IMR-90 (cell line): ENCODE measurements at regions not wholly inside any gene's neighbourhood (a gene's known extent, or its start where the extent isn't known, plus 50 kb on each side); places are given as distances from the start of the nearest gene placed in this dataset.

Experiments used
- ATAC-seq: fragments of 200-7000 bp; cut with Tn5 transposase; 2 replicates; pipeline ENCODE4 v1.9.1; 2020; ENCODE audit warnings: low read depth, mild to moderate bottlenecking, moderate library complexity
- BruUV-seq: library from RNA; stranded (reverse); fragments of 400-500 nt; replicated peaks from 2 replicates; lab custom pipeline; 2021; lab: Mats Ljungman, UMichigan
- CTCF ChIA-PET: fragments of 300-600 bp; formaldehyde crosslinking; extraction: SDS; loops from one replicate; lab custom pipeline; 2021; ENCODE audit warnings: antibody characterized with exemption; lab: Yijun Ruan, JAX
- POLR2A ChIA-PET: fragments of 300-600 bp; sonication (Branson Sonifier 250); formaldehyde crosslinking; loops from one replicate; lab custom pipeline; 2022; ENCODE audit warnings: antibody characterized with exemption; ENCODE audit not compliant: unreplicated experiment; lab: Charles Lee
- DNase-seq: peaks from one replicate; pipeline ENCODE4 v3.0.0; 2013
- H2AFZ ChIP-seq: replicated peaks from 2 replicates; pipeline ENCODE3; 2013; ENCODE audit warnings: low read length, mild to moderate bottlenecking; ENCODE audit not compliant: poor library complexity
- H2AK5ac ChIP-seq: 2 replicates; pipeline ENCODE4 v1.6.1; 2013; ENCODE audit warnings: low read depth, low read length, inconsistent platforms
- H2AK9ac ChIP-seq: replicated peaks from 2 replicates; pipeline ENCODE3; 2013; ENCODE audit warnings: mild to moderate bottlenecking, low read depth, low read length, moderate library complexity; ENCODE audit not compliant: poor library complexity
- H2BK120ac ChIP-seq: 2 replicates; pipeline ENCODE4 v1.6.1; 2013; ENCODE audit warnings: low read depth, low read length, inconsistent platforms
- H2BK15ac ChIP-seq: 3 replicates; pipeline ENCODE4 v1.6.1; 2013; ENCODE audit warnings: low read depth, low read length, inconsistent platforms
- H2BK20ac ChIP-seq: 2 replicates; pipeline ENCODE4 v1.6.1; 2013; ENCODE audit warnings: low read depth, mild to moderate bottlenecking, inconsistent platforms, low read length, moderate library complexity
- H2BK5ac ChIP-seq: 2 replicates; pipeline ENCODE4 v1.6.1; 2013; ENCODE audit warnings: mild to moderate bottlenecking, low read depth, low read length, inconsistent platforms; ENCODE audit not compliant: poor library complexity, severe bottlenecking
- H3K14ac ChIP-seq: replicated peaks from 2 replicates; pipeline ENCODE4 v1.6.1; 2013; ENCODE audit warnings: low read depth, low read length, inconsistent platforms
- H3K18ac ChIP-seq: 2 replicates; pipeline ENCODE4 v1.6.1; 2013; ENCODE audit warnings: low read depth, low read length, control low read depth
- H3K23ac ChIP-seq: 2 replicates; pipeline ENCODE4 v1.6.1; 2013; ENCODE audit warnings: low read depth, low read length, inconsistent platforms
- H3K27ac ChIP-seq: 2 replicates; pipeline ENCODE4 v1.5.1; 2013; ENCODE audit warnings: mild to moderate bottlenecking, control low read depth, low read length; ENCODE audit not compliant: insufficient read depth
- H3K27me3 ChIP-seq: 2 replicates; pipeline ENCODE4 v1.6.1; 2013; ENCODE audit warnings: low read length; ENCODE audit not compliant: control insufficient read depth, insufficient read depth
- H3K36me3 ChIP-seq: 2 replicates; pipeline ENCODE4 v1.6.1; 2013; ENCODE audit warnings: low read length, mixed read lengths; ENCODE audit not compliant: control insufficient read depth, insufficient read depth
- H3K4ac ChIP-seq: 2 replicates; pipeline ENCODE4 v1.6.1; 2013; ENCODE audit warnings: low read depth, low read length, inconsistent platforms
- H3K4me1 ChIP-seq: 2 replicates; pipeline ENCODE4 v1.6.1; 2013; ENCODE audit warnings: low read length, mixed read lengths; ENCODE audit not compliant: control insufficient read depth, insufficient read depth
- H3K4me2 ChIP-seq: 2 replicates; pipeline ENCODE4 v1.6.1; 2013; ENCODE audit warnings: low read depth, mild to moderate bottlenecking, control low read depth, low read length, moderate library complexity
- H3K4me3 ChIP-seq: 2 replicates; pipeline ENCODE4 v1.5.1; 2013; ENCODE audit warnings: low read depth, mild to moderate bottlenecking, control low read depth, low read length, moderate library complexity; ENCODE audit not compliant: insufficient read depth
- H3K56ac ChIP-seq: 2 replicates; pipeline ENCODE4 v1.6.1; 2013; ENCODE audit warnings: low read length, inconsistent platforms; ENCODE audit not compliant: insufficient read depth; ENCODE audit errors: extremely low read depth
- H3K79me1 ChIP-seq, 2 experiments: 2 replicates each; pipeline ENCODE4 v1.6.1; 2013; ENCODE audit warnings: low read length in 2 of 2, inconsistent platforms in 1 of 2, low read depth in 1 of 2
- H3K9ac ChIP-seq: 2 replicates; pipeline ENCODE4 v1.6.1; 2013; ENCODE audit warnings: low read depth, low read length, control low read depth
- H3K9me1 ChIP-seq: 2 replicates; pipeline ENCODE4 v1.6.1; 2013; ENCODE audit warnings: low read length, inconsistent platforms; ENCODE audit not compliant: insufficient read depth
- H3K9me3 ChIP-seq: 2 replicates; pipeline ENCODE4 v1.6.1; 2013; ENCODE audit warnings: low read length; ENCODE audit not compliant: control insufficient read depth, insufficient read depth
- H4K20me1 ChIP-seq: 2 replicates; pipeline ENCODE4 v1.6.1; 2013; ENCODE audit warnings: low read length, inconsistent platforms; ENCODE audit not compliant: insufficient read depth
- H4K5ac ChIP-seq: 2 replicates; pipeline ENCODE4 v1.6.1; 2013; ENCODE audit warnings: mild to moderate bottlenecking, low read depth, low read length, control low read depth
- H4K8ac ChIP-seq, 2 experiments: 2 replicates each; pipeline ENCODE4 v1.6.1; 2013; ENCODE audit warnings: low read depth in 2 of 2, low read length in 2 of 2, control low read depth in 1 of 2, inconsistent platforms in 1 of 2
- H4K91ac ChIP-seq: 2 replicates; pipeline ENCODE4 v1.6.1; 2013; ENCODE audit warnings: low read depth, low read length, inconsistent platforms; ENCODE audit not compliant: insufficient read depth
- CEBPB ChIP-seq: IDR thresholded peaks from 2 replicates; pipeline ENCODE4 v1.6.1; 2012; ENCODE audit warnings: low read depth, low read length, improper control_type of control experiment
- CHD1 ChIP-seq: IDR thresholded peaks from 2 replicates; pipeline ENCODE4 v1.6.1; 2012; ENCODE audit warnings: low read depth, low read length, improper control_type of control experiment
- CTCF ChIP-seq: conservative IDR thresholded peaks from 2 replicates; pipeline ENCODE4 v1.5.1; 2012; ENCODE audit warnings: mild to moderate bottlenecking, low read depth, low read length, improper control_type of control experiment
- FOS ChIP-seq: fragments of 150-350 bp; IDR thresholded peaks from 2 replicates; pipeline ENCODE4 v1.6.1; 2016; ENCODE audit warnings: low read depth, low read length
- MAFK ChIP-seq: IDR thresholded peaks from 2 replicates; pipeline ENCODE4 v1.6.1; 2012; ENCODE audit warnings: low read depth, low read length, improper control_type of control experiment
- MAZ ChIP-seq: IDR thresholded peaks from 2 replicates; pipeline ENCODE4 v1.6.1; 2012; ENCODE audit warnings: low read depth, mild to moderate bottlenecking, low read length, improper control_type of control experiment, moderate library complexity, borderline replicate concordance
- MXI1 ChIP-seq: IDR thresholded peaks from 2 replicates; pipeline ENCODE4 v1.6.1; 2012; ENCODE audit warnings: low read depth, mild to moderate bottlenecking, low read length, moderate library complexity, borderline replicate concordance
- POLR2A ChIP-seq: IDR thresholded peaks from 2 replicates; pipeline ENCODE4 v1.6.1; 2012; ENCODE audit warnings: mild to moderate bottlenecking, low read depth, low read length
- RCOR1 ChIP-seq: IDR thresholded peaks from 2 replicates; pipeline ENCODE4 v1.6.1; 2012; ENCODE audit warnings: mild to moderate bottlenecking, low read length, improper control_type of control experiment; ENCODE audit not compliant: insufficient replicate concordance
- SMC3 ChIP-seq: fragments of 150-350 bp; IDR thresholded peaks from 2 replicates; pipeline ENCODE4 v1.6.1; 2016; ENCODE audit warnings: low read depth, mild to moderate bottlenecking, antibody characterized with exemption, low read length, moderate library complexity
- WGBS, 2 experiments: methylation state at CpG; one replicate each; pipeline versions ENCODE4 v1.1.5 to v1.1.7; 2013; ENCODE audit warnings: missing lambda C conversion rate in 2 of 2; ENCODE audit not compliant: insufficient read length in 1 of 2; ENCODE audit errors: extremely low coverage in 2 of 2; 5-methylcytosine and 5-hydroxymethylcytosine counted together
- dilution Hi-C: fragments of 300-500 bp; cut with HindIII; formaldehyde crosslinking; loops from one replicate; pipeline ENCODE4 v1.14.3; 2018; ENCODE audit warnings: low sequenced_read_pairs; ENCODE audit not compliant: unreplicated experiment
- in situ Hi-C: fragments of 300-500 bp; cut with MboI; formaldehyde crosslinking; loops from 3 replicates; pipeline ENCODE4 v1.14.3; 2019; ENCODE audit warnings: low sequenced_read_pairs, inconsistent platforms, mixed read lengths
- intact Hi-C: fragments of 100-400 bp; cut with micrococcal nuclease; formaldehyde crosslinking; loops from 2 replicates; pipeline ENCODE4 v1.10.0; 2022
- TF ChIP-seq, protein P1 (sequence below): fragments of 150-350 bp; IDR thresholded peaks from 2 replicates; pipeline ENCODE4 v1.6.1; 2016; ENCODE audit warnings: low read depth, mild to moderate bottlenecking, low read length, moderate library complexity, borderline replicate concordance

- Histone ChIP-seq H3K56ac (no peak overlapping the region), H3K9ac (no peak overlapping the region), H3K14ac (no peak overlapping the region), H2AFZ (no peak overlapping the region), H3K9me1 (no peaks in the 10 kb centered on the region), H2AK9ac (no peak overlapping the region), H2BK5ac (no peak overlapping the region), H3K9me3 (no peaks in the 10 kb centered on the region), H4K20me1 (no peaks in the 10 kb centered on the region), H3K4ac (no peak overlapping the region), H3K23ac (no peak overlapping the region), H3K18ac (no peak overlapping the region), H3K79me1 (no peaks in the 10 kb centered on the region), H2BK15ac (no peak overlapping the region), H3K4me2 (no peak overlapping the region), H3K4me1 (peaks cover 6% of the 10 kb centered on the region), H2BK20ac (no peak overlapping the region), H4K91ac (no peak overlapping the region), H2BK120ac (no peak overlapping the region), H3K4me3 (no peak overlapping the region), H4K8ac (no peak overlapping the region), H4K5ac (no peak overlapping the region), H3K27me3 (no peaks in the 10 kb centered on the region), H3K27ac (no peak overlapping the region), H2AK5ac (no peak overlapping the region), H3K36me3 (no peaks in the 10 kb centered on the region)
- peak; percentile 63 for DNase-seq
- ChIA-PET CTCF (no interaction called here), POLR2A (no interaction called here)
- dilution Hi-C loops (no loop called here), in situ Hi-C loops (no loop called here), intact Hi-C loops (no loop called here)
- no CpG with 5 or more reads among the region's 1 CpG for WGBS, 2 experiments
- BruUV-seq = no TSS peak
- no peak for TF ChIP-seq FOS
- TF ChIP-seq MAZ = no peak
- TF ChIP-seq, protein P1, sequence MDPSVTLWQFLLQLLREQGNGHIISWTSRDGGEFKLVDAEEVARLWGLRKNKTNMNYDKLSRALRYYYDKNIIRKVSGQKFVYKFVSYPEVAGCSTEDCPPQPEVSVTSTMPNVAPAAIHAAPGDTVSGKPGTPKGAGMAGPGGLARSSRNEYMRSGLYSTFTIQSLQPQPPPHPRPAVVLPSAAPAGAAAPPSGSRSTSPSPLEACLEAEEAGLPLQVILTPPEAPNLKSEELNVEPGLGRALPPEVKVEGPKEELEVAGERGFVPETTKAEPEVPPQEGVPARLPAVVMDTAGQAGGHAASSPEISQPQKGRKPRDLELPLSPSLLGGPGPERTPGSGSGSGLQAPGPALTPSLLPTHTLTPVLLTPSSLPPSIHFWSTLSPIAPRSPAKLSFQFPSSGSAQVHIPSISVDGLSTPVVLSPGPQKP = no peak
- no peak for TF ChIP-seq RCOR1
- no peak for TF ChIP-seq MAFK
- no peak for TF ChIP-seq CEBPB
- no peak for TF ChIP-seq SMC3
- no peak for TF ChIP-seq CTCF
- no peak for TF ChIP-seq CHD1
- TF ChIP-seq POLR2A = no peak
- no peak for TF ChIP-seq MXI1
- no peak for ATAC-seq
Measured at GRCh38 chr6:74871757-74872156, 334.1 kb downstream of the COL12A1 start.
